HepG2 (cell line): ENCODE measurements at regions not wholly inside any gene's neighbourhood (a gene's known extent, or its start where the extent isn't known, plus 50 kb on each side); places are given as distances from the start of the nearest gene placed in this dataset.
A peak's percentile ranks its signal among the peaks of the same experiment; 100 is the strongest.

ENCODE experiments used
- ARHGAP35 ChIP-seq: sonication (generic); formaldehyde crosslinking; IDR thresholded peaks from 2 replicates; pipeline ENCODE4 v1.9.0; 2022; ENCODE audit warnings: mild to moderate bottlenecking, inconsistent platforms, moderate library complexity, missing genetic modification reagents, borderline replicate concordance
- ATAD3A ChIP-seq: sonication (generic); formaldehyde crosslinking; IDR thresholded peaks from 2 replicates; pipeline ENCODE4 v1.4.0; 2020; ENCODE audit warnings: missing genetic modification reagents
- ATF7 ChIP-seq, 2 experiments: fragments of 450-650 bp in 1 of 2; sonication (generic) in 1 of 2; formaldehyde crosslinking in 1 of 2; IDR thresholded peaks; 2 replicates each; pipeline versions ENCODE4 v1.4.0 to v1.6.1; 2016 to 2020; ENCODE audit warnings: antibody characterized with exemption in 1 of 2, mild to moderate bottlenecking in 1 of 2, missing genetic modification reagents in 1 of 2
- GPN1 ChIP-seq: sonication (generic); formaldehyde crosslinking; IDR thresholded peaks from 2 replicates; pipeline ENCODE4 v1.5.1; 2020; ENCODE audit warnings: missing genetic modification reagents, borderline replicate concordance
- KDM6A ChIP-seq: IDR thresholded peaks from 2 replicates; pipeline ENCODE4 v1.6.1; 2016; ENCODE audit warnings: low read depth
- MAZ ChIP-seq, 2 experiments: sonication (generic) in 1 of 2; formaldehyde crosslinking in 1 of 2; IDR thresholded peaks; 2 replicates each; pipeline versions ENCODE4 v1.5.0 to v1.6.1; 2012 to 2020; ENCODE audit warnings: low read depth in 2 of 2, mild to moderate bottlenecking in 2 of 2, borderline replicate concordance in 1 of 2, improper control_type of control experiment in 1 of 2, low read length in 1 of 2, missing genetic modification reagents in 1 of 2, moderate library complexity in 1 of 2
- NONO ChIP-seq, 2 experiments: fragments of 450-650 bp in 1 of 2; sonication (generic) in 1 of 2; formaldehyde crosslinking in 1 of 2; IDR thresholded peaks in 1 of 2; conservative IDR thresholded peaks in 1 of 2; 2 replicates each; pipeline versions ENCODE4 v1.6.1 to v1.8.0; 2017 to 2022; ENCODE audit warnings: mild to moderate bottlenecking in 1 of 2, missing genetic modification reagents in 1 of 2, moderate library complexity in 1 of 2
- NR2F1 ChIP-seq, 2 experiments: fragments of 450-650 bp in 1 of 2; formaldehyde crosslinking in 1 of 2; IDR thresholded peaks; 2 replicates each; pipeline versions ENCODE4 v1.5.0 to v1.6.1; 2016 to 2020; ENCODE audit warnings: mild to moderate bottlenecking in 1 of 2, missing compliant biosample characterization in 1 of 2, missing genetic modification reagents in 1 of 2, moderate library complexity in 1 of 2
- PAX8 ChIP-seq: sonication (generic); formaldehyde crosslinking; IDR thresholded peaks from 2 replicates; pipeline ENCODE4 v1.8.0; 2022; ENCODE audit warnings: mild to moderate bottlenecking, missing genetic modification reagents, borderline replicate concordance
- PLSCR1 ChIP-seq: sonication (generic); formaldehyde crosslinking; IDR thresholded peaks from 2 replicates; pipeline ENCODE4 v1.5.0; 2020; ENCODE audit warnings: missing genetic modification reagents, mild to moderate bottlenecking, borderline replicate concordance
- POGZ ChIP-seq: sonication (generic); formaldehyde crosslinking; IDR thresholded peaks from 2 replicates; pipeline ENCODE4 v1.4.0; 2020; ENCODE audit warnings: mild to moderate bottlenecking, missing genetic modification reagents
- PTBP1 ChIP-seq: fragments of 200-400 bp; formaldehyde crosslinking; IDR thresholded peaks from 2 replicates; pipeline ENCODE4 v1.6.1; 2018; ENCODE audit warnings: low read length, low read depth; ENCODE audit not compliant: poor library complexity, severe bottlenecking
- REXO4 ChIP-seq: sonication (generic); formaldehyde crosslinking; IDR thresholded peaks from 2 replicates; pipeline ENCODE4 v1.8.0; 2022; ENCODE audit warnings: missing genetic modification reagents, mild to moderate bottlenecking, borderline replicate concordance
- RXRA ChIP-seq: sonication (generic); formaldehyde crosslinking; IDR thresholded peaks from 2 replicates; pipeline ENCODE4 v1.5.1; 2020; ENCODE audit warnings: missing genetic modification reagents
- SATB2 ChIP-seq: sonication (generic); formaldehyde crosslinking; IDR thresholded peaks from 2 replicates; pipeline ENCODE4 v1.5.0; 2020; ENCODE audit warnings: missing genetic modification reagents
- SETDB1 ChIP-seq: sonication (generic); formaldehyde crosslinking; IDR thresholded peaks from 2 replicates; pipeline ENCODE4 v1.5.1; 2020; ENCODE audit warnings: missing genetic modification reagents, mild to moderate bottlenecking, borderline replicate concordance
- SNAI1 ChIP-seq: sonication (generic); formaldehyde crosslinking; IDR thresholded peaks from 2 replicates; pipeline ENCODE4 v1.5.0; 2020; ENCODE audit warnings: mild to moderate bottlenecking, missing genetic modification reagents, borderline replicate concordance
- ZFYVE20 ChIP-seq: sonication (generic); formaldehyde crosslinking; IDR thresholded peaks from 2 replicates; pipeline ENCODE4 v1.8.0; 2023; ENCODE audit warnings: low read depth, mild to moderate bottlenecking, moderate library complexity, missing genetic modification reagents, borderline replicate concordance
- ZNF333 ChIP-seq: sonication (generic); formaldehyde crosslinking; IDR thresholded peaks from 2 replicates; pipeline ENCODE4 v1.4.0; 2020; ENCODE audit warnings: mild to moderate bottlenecking, missing genetic modification reagents, borderline replicate concordance
- ZNF737 ChIP-seq: sonication (generic); formaldehyde crosslinking; IDR thresholded peaks from 2 replicates; pipeline ENCODE4 v1.5.0; 2020; ENCODE audit warnings: missing genetic modification reagents, mild to moderate bottlenecking, borderline replicate concordance
- TF ChIP-seq, protein P1 (sequence below): sonication (generic); formaldehyde crosslinking; IDR thresholded peaks from 2 replicates; pipeline ENCODE4 v1.5.0; 2020; ENCODE audit warnings: missing genetic modification reagents
- TF ChIP-seq, protein P2 (sequence below): IDR thresholded peaks from 2 replicates; pipeline ENCODE4 v1.6.1; 2016; ENCODE audit warnings: control low read depth
- TF ChIP-seq, protein P3 (sequence below): sonication (generic); formaldehyde crosslinking; IDR thresholded peaks from 2 replicates; pipeline ENCODE4 v1.8.1; 2023; ENCODE audit warnings: missing genetic modification reagents, inconsistent platforms, borderline replicate concordance

DNA sequence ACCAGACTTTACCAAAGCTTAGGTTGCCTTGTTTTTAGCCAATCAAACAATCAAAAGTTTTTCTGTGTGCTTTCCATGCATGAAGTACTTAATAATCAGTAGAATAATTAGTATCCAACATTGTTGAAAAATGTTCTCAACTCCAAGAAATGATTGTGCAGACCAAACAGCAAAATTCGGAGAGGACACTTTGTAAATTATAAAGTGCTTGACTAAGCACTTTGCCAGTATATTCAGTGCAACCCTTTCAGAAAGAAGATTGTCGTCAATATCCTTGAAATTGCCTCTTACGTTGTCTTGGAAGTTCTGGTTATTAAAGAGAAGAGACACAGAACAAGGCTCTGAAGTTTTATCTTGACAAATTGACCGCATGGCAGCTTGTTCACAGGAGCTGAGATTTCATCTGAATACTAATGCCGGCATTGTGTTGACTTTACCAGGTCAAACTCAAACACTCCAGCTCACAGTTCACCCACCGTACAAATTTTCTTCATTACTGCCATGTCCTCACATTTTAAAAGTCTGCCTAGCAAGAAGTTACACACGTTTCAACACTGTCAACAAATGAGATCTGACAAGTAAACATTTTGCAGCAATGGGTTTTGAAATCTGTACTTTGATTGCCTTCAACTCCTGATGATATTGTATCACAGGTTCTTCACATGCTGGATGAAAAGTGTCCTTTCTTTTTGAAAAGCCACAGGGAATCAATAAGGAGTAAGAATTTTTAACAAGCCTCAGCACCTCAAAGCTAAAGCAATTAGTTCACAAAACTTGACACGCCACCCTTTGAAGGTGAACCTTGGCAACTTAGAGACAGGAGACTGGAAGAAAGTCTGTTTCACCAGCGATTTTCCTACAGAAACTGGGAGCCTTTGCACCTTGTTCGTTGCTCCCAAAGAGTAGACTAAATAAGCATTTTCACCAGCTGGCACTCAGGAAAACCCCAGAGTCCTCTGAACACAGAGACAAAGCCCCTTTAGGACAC lies 150.9 kb downstream of the RFC3 start (continued):
- TF ChIP-seq POGZ (peak; percentile 92), ATF7 (IDR thresholded peaks at IDR 0.05) (peak; percentile 50; the same call in 1 of the 2 replicates), ATF7 (CRISPR knock-in tag; IDR thresholded peaks at IDR 0.05) (peak; percentile 75; the same call in 1 of the 2 replicates), SATB2 (CRISPR knock-in tag) (no peak), ARHGAP35 (CRISPR knock-in tag) (no peak), NR2F1 (CRISPR knock-in tag; IDR thresholded peaks at IDR 0.05) (0 out of 4 replicates have a peak, but pooled peaks of 1 of the 2 experiments have one; percentile 45), ATAD3A (no peak), GPN1 (CRISPR knock-in tag) (no peak), NONO (IDR thresholded peaks at IDR 0.05) (no peak), NONO (CRISPR knock-in tag; conservative IDR thresholded peaks at IDR 0.05) (peak; percentile 49; the same call in 1 of the 2 replicates), RXRA (CRISPR knock-in tag) (no peak; the same call in 1 of the 2 replicates), PTBP1 (no peak), ZNF737 (CRISPR knock-in tag) (no peak), ZNF333 (CRISPR knock-in tag) (no peak), MAZ (IDR thresholded peaks at IDR 0.05; ENCODE audit: borderline replicate concordance, low read depth, low read length) (no peak), MAZ (CRISPR knock-in tag; IDR thresholded peaks at IDR 0.05; ENCODE audit: low read depth) (no peak), SETDB1 (no peak), PLSCR1 (CRISPR knock-in tag) (no peak), SNAI1 (CRISPR knock-in tag) (no peak), ZFYVE20 (CRISPR knock-in tag) (no peak), REXO4 (no peak), PAX8 (CRISPR knock-in tag) (no peak), KDM6A (CRISPR knock-in tag) (peak; percentile 90)
- TF ChIP-seq, protein P1, sequence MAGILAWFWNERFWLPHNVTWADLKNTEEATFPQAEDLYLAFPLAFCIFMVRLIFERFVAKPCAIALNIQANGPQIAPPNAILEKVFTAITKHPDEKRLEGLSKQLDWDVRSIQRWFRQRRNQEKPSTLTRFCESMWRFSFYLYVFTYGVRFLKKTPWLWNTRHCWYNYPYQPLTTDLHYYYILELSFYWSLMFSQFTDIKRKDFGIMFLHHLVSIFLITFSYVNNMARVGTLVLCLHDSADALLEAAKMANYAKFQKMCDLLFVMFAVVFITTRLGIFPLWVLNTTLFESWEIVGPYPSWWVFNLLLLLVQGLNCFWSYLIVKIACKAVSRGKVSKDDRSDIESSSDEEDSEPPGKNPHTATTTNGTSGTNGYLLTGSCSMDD (CRISPR knock-in tag) = no peak
- TF ChIP-seq, protein P2, sequence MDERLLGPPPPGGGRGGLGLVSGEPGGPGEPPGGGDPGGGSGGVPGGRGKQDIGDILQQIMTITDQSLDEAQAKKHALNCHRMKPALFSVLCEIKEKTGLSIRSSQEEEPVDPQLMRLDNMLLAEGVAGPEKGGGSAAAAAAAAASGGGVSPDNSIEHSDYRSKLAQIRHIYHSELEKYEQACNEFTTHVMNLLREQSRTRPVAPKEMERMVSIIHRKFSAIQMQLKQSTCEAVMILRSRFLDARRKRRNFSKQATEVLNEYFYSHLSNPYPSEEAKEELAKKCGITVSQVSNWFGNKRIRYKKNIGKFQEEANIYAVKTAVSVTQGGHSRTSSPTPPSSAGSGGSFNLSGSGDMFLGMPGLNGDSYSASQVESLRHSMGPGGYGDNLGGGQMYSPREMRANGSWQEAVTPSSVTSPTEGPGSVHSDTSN (CRISPR knock-in tag) = no peak
- TF ChIP-seq, protein P3, sequence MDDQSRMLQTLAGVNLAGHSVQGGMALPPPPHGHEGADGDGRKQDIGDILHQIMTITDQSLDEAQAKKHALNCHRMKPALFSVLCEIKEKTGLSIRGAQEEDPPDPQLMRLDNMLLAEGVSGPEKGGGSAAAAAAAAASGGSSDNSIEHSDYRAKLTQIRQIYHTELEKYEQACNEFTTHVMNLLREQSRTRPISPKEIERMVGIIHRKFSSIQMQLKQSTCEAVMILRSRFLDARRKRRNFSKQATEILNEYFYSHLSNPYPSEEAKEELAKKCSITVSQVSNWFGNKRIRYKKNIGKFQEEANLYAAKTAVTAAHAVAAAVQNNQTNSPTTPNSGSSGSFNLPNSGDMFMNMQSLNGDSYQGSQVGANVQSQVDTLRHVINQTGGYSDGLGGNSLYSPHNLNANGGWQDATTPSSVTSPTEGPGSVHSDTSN = no peak
